Thymus (tissue), 11 donors: ENCODE measurements at regions not wholly inside any gene's neighbourhood (a gene's known extent, or its start where the extent isn't known, plus 50 kb on each side); places are given as distances from the start of the nearest gene placed in this dataset.

Experiments
- DNase-seq, 9 donors: peaks; one replicate each; pipeline ENCODE4 v3.0.0-alpha.2; 2013; ENCODE audit warnings: low spot score in 9 of 9, low read depth in 6 of 9, missing footprints in 1 of 9
- H3K27ac ChIP-seq, 2 donors: one replicate each; pipeline ENCODE4 v1.5.1; 2013; ENCODE audit warnings: control low read depth in 1 of 2, low read depth in 1 of 2, low read length in 1 of 2, mild to moderate bottlenecking in 1 of 2, moderate library complexity in 1 of 2
- H3K27me3 ChIP-seq, 2 donors: one replicate each; pipeline ENCODE4 v1.5.1; 2013; ENCODE audit warnings: low read length in 1 of 2; ENCODE audit not compliant: control insufficient read depth in 2 of 2, insufficient read depth in 1 of 2
- H3K36me3 ChIP-seq, 2 donors: one replicate each; pipeline ENCODE4 v1.5.1; 2013; ENCODE audit warnings: low read length in 1 of 2, mild to moderate bottlenecking in 1 of 2, moderate library complexity in 1 of 2; ENCODE audit not compliant: control insufficient read depth in 2 of 2, insufficient read depth in 2 of 2
- H3K4me1 ChIP-seq, 2 donors: one replicate each; pipeline ENCODE4 v1.5.1; 2013; ENCODE audit warnings: low read length in 2 of 2; ENCODE audit not compliant: control insufficient read depth in 2 of 2, insufficient read depth in 2 of 2
- H3K4me3 ChIP-seq, 2 donors: one replicate each; pipeline ENCODE4 v1.5.1; 2013; ENCODE audit warnings: low read length in 2 of 2, control low read depth in 1 of 2, mild to moderate bottlenecking in 1 of 2
- H3K9me3 ChIP-seq, 2 donors: one replicate each; pipeline ENCODE4 v1.5.1; 2013; ENCODE audit warnings: low read length in 1 of 2, mild to moderate bottlenecking in 1 of 2; ENCODE audit not compliant: control insufficient read depth in 2 of 2, insufficient read depth in 1 of 2
- WGBS: extraction: QIAGEN DNeasy Blood & Tissue Kit; methylation state at CpG from one replicate; pipeline ENCODE4 v1.1.7; 2013; 5-methylcytosine and 5-hydroxymethylcytosine counted together
- donor health status: healthy.

DNA sequence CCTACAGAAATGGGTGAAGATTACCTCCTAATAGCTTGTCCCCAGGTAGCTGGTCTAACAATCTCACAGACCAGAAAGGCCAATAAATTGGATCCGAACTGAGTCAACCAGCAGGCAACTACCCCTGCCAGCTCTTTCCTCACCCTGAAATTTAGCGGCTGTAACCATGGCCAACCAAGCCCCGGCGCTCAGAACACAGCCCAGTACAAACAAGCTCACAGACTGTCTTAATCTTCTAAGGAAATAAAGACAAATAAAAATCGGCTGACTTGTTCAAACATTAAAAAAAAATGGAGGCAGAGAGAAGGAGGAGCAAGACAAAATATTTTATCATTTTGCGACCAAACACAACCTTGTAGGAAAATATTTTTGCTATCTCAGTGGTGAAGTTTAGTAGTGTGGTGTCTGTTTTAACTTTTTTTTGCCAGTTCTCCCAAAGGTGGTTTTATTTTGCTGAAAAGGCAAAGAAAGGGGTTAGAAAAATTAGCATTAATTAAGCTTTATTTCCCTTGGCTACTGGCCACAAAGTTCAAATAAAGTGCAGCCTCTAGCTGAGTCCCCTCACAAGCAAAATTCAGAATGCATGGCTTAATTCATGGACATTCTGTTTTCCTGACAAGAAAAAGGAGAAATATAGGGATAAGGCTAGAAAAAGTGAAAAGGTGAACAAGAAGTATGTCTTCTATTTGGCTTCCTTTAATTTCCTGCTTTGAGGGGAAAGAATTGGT is 313.0 kb upstream of the NPVF start:
- no peaks in the 10 kb centered on the region for H3K9me3 ChIP-seq
- H3K4me1 ChIP-seq: no peaks in the 10 kb centered on the region
- WGBS: 96% methylated on average over 6 of the region's 6 CpGs
- H3K27ac ChIP-seq: no peak overlapping the region
- H3K27me3 ChIP-seq: no peaks in the 10 kb centered on the region
- no peaks in the 10 kb centered on the region for H3K36me3 ChIP-seq
- H3K4me3 ChIP-seq: no peak overlapping the region
- DNase-seq: no peak

DNA sequence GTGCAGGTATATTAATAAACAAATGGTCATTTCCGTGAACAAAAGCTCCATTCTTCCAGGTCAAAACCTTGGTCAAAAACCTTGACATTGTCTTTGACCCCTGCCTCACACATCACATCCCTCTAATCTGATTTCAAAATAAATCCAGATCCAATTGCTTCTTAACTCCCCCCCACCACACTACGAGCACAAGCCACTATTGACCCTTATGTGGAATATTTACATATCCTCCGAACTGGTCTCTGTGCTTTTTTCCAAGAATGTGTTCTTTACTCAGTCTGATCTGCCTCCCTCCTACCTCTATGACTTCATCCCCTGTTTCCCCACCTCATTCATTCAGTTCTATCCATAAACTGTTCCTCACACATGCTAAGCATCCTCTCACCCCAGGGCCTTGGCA is 313.6 kb upstream of the NPVF start:
- DNase-seq: no peak
- 95% methylated on average over 3 of the region's 3 CpGs for WGBS

DNA sequence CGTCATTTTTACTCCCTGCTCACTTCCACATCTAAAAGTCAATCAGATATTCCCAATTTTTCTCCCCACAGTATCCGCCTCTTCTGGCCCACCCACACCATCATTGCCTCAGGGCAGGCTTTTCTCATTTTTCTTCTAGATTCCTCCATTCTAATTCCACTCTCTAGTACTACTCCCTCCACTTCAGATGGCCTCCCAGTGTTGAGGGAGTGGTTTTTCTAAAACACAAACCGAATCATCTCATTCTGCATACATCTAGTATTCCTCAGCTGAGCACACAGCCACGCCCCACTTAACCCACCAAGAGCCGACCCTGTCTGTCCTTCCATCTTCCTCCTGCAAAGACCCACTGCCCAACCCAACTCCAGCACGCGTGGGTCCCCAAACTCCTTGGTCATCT is 314.9 kb upstream of the NPVF start:
- 95% methylated on average over 7 of the region's 7 CpGs for WGBS
- H3K27me3 ChIP-seq: no peaks in the 10 kb centered on the region
- no peak overlapping the region for H3K27ac ChIP-seq
- H3K4me1 ChIP-seq: no peaks in the 10 kb centered on the region
- no peaks in the 10 kb centered on the region for H3K36me3 ChIP-seq
- no peak for DNase-seq
- H3K9me3 ChIP-seq: no peaks in the 10 kb centered on the region
- no peak overlapping the region for H3K4me3 ChIP-seq

More for the DNA sequence above, 313.6 kb upstream of the NPVF start:
- Histone ChIP-seq H3K27ac (no peak overlapping the region), H3K27me3 (no peaks in the 10 kb centered on the region), H3K4me3 (no peak overlapping the region), H3K9me3 (no peaks in the 10 kb centered on the region), H3K4me1 (no peaks in the 10 kb centered on the region), H3K36me3 (no peaks in the 10 kb centered on the region)

DNA sequence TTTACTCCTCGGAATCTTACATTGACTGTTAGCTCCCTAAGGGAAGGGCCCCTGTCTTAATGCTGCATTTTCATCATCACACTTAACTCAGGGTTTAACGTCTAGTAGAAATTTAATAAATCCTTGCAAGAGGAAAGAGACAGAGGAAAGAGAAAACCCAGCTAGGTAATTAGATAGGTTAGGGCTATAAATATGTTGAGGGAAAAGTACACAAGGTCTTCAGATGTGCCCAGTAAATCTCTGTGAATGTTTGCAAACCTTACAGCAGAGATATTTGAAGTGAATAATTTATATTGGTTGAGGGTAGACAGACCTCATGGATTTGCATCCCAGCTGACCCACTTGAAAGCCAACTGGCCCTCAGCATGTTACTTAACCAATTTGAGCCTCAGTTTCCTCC is 315.5 kb upstream of the NPVF start:
- Histone ChIP-seq H3K9me3 (no peaks in the 10 kb centered on the region), H3K36me3 (no peaks in the 10 kb centered on the region), H3K4me3 (no peak overlapping the region), H3K4me1 (no peaks in the 10 kb centered on the region), H3K27ac (no peak overlapping the region), H3K27me3 (no peaks in the 10 kb centered on the region)
- DNase-seq: no peak
- 95% methylated on average over 2 of the region's 2 CpGs for WGBS

DNA sequence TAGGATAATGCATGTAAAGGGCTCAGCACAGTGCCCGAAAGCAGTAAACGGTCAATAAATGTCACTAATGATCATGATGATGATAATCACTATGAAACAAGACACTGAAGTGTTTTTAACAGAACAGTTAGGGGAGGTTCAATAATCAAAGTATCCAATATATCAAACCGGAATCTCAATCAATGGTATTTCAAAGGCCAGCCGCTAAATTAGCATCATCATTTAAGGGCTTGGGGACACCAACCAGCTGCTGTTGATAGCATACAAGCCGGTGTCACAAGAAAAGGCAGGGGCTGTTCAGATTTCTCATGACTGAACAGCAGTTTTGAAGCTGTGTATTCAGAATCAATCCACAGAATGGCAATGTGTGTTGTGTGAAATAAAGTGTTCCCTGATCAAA is 316.0 kb upstream of the NPVF start:
- 93% methylated on average over 5 of the region's 5 CpGs for WGBS
- H3K4me3 ChIP-seq: no peak overlapping the region
- no peaks in the 10 kb centered on the region for H3K36me3 ChIP-seq
- no peaks in the 10 kb centered on the region for H3K4me1 ChIP-seq
- no peaks in the 10 kb centered on the region for H3K27me3 ChIP-seq
- DNase-seq: no peak
- H3K9me3 ChIP-seq: no peaks in the 10 kb centered on the region
- H3K27ac ChIP-seq: no peak overlapping the region

DNA sequence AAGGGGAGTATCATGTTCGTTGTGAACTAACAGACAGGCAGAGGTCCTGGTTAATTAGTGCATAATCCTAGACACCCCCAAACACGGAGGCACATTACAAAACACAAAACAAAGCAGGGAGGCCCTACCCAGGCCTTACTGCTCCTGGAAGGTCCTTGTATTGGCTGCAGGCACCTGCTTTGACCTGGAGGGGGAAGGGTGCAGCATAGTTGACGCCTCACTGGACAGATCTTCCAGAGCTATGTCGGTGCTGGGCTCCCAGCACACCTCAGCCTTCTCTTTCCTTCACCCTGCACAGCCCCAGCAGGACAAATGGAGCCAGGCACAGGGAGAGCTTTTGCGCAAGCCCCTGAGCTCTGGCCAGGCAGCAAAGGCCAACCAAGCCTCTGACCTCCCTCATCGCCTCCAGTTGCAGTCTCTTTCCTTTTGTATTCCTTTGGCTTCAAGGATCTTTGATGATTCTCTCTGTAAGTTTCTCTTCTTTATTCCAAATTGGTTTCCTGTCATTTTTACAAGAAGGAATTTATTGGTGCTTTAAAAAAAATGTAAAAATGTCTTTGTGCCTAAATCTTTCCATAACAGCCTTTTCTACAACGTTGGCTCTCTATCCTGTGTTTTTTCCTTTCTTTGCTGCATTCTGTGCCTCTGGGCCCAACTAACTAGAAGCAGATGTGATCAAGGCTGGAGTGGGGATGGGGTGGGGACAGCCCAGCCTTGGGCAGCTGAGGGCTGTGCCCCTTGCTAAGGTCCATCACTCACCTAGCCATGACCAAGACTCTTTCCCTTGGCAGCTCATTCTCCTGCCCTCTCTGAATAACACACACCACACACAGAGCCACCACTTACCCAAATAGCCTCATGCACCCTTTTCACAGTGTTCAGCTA is 317.1 kb upstream of the NPVF start:
- H3K36me3 ChIP-seq: no peaks in the 10 kb centered on the region
- DNase-seq: no peak
- no peak overlapping the region for H3K4me3 ChIP-seq
- H3K27ac ChIP-seq: no peak overlapping the region
- WGBS: 91% methylated on average over 7 of the region's 7 CpGs
- H3K27me3 ChIP-seq: no peaks in the 10 kb centered on the region
- H3K9me3 ChIP-seq: no peaks in the 10 kb centered on the region
- no peaks in the 10 kb centered on the region for H3K4me1 ChIP-seq

- DNase-seq: no peak
- no peaks in the 10 kb centered on the region for H3K36me3 ChIP-seq
- no peaks in the 10 kb centered on the region for H3K27me3 ChIP-seq
- no peak overlapping the region for H3K4me3 ChIP-seq
- H3K9me3 ChIP-seq: no peaks in the 10 kb centered on the region
- H3K27ac ChIP-seq: no peak overlapping the region
- no peaks in the 10 kb centered on the region for H3K4me1 ChIP-seq
- 96% methylated on average over 6 of the region's 6 CpGs for WGBS
Measured at GRCh38 chr7:25546306-25546705, 318.0 kb upstream of the NPVF start.

DNA sequence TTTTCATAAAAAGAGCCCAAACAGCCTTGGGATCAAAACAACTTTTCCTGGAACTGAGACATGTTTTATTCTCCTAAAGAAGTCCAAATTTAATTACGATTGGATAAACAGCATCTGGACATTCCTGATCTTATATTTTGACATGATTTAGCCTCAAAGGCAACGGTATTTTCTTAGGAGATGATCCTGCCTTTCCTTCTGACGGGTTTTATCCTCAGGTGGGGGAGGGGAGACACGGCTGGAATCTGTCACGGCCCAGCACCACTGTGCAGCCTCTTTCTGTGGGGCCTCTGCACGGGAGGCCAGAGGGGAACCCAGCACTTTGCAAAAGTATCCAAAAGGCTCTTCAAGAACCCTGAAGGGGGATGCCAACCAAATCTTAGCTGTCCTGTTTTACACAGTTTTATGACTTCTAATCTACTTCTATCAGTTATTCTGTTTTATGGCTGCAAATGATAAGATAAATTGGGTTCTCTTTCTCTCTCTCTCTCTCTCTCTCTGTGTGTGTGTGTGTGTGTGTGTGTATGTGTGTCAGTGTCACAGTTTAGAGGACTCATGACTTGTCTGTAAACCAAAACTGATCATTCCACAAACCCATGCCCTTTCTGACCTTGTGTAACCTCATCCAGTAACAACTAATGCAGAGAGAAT is 321.1 kb upstream of the NPVF start:
- Histone ChIP-seq H3K27ac (no peak overlapping the region), H3K9me3 (no peaks in the 10 kb centered on the region), H3K4me3 (no peak overlapping the region), H3K36me3 (no peaks in the 10 kb centered on the region), H3K27me3 (no peaks in the 10 kb centered on the region), H3K4me1 (no peaks in the 10 kb centered on the region)
- WGBS: 90% methylated on average over 6 of the region's 6 CpGs
- no peak for DNase-seq

- H3K36me3 ChIP-seq: no peaks in the 10 kb centered on the region
- H3K4me3 ChIP-seq: no peak overlapping the region
- 98% methylated on average over 5 of the region's 5 CpGs for WGBS
- no peaks in the 10 kb centered on the region for H3K27me3 ChIP-seq
- no peaks in the 10 kb centered on the region for H3K4me1 ChIP-seq
- DNase-seq: no peak
- no peaks in the 10 kb centered on the region for H3K9me3 ChIP-seq
- H3K27ac ChIP-seq: no peak overlapping the region
Measured at GRCh38 chr7:25550149-25550548, 321.9 kb upstream of the NPVF start.
